Heart left ventricle (tissue), 16 donors: ENCODE measurements at regions not wholly inside any gene's neighbourhood (a gene's known extent, or its start where the extent isn't known, plus 50 kb on each side); places are given as distances from the start of the nearest gene placed in this dataset.

ENCODE experiments used
- ATAC-seq, 4 donors: fragments of 200-7000 bp; cut with Tn5 transposase; one replicate each; pipeline ENCODE4 v1.9.1; 2020 to 2022; ENCODE audit warnings: moderate library complexity in 4 of 4, mild to moderate bottlenecking in 3 of 4, moderate number of reproducible peaks in 1 of 4
- DNase-seq, 5 donors: peaks; one replicate each; pipeline ENCODE4 v3.0.0-alpha.2; 2020
- H3K27ac ChIP-seq, 12 donors: fragments of 200-600 bp; sonication (generic) in 4 of 12; one replicate each; pipeline versions ENCODE4 v1.5.0 to v1.8.0; 2016 to 2022; ENCODE audit warnings: mild to moderate bottlenecking in 2 of 12
- H3K27me3 ChIP-seq, 9 donors: fragments of 200-600 bp; sonication (generic) in 2 of 9; one replicate each; pipeline versions ENCODE4 v1.5.1 to v1.8.0; 2016 to 2022; ENCODE audit warnings: mild to moderate bottlenecking in 3 of 9
- H3K36me3 ChIP-seq, 9 donors: fragments of 200-600 bp; sonication (generic) in 2 of 9; one replicate each; pipeline versions ENCODE4 v1.5.0 to v1.8.0; 2018 to 2022; ENCODE audit warnings: mild to moderate bottlenecking in 2 of 9
- H3K4me1 ChIP-seq, 12 donors: fragments of 200-600 bp; sonication (generic) in 4 of 12; one replicate each; pipeline versions ENCODE4 v1.5.0 to v1.8.0; 2016 to 2022; ENCODE audit warnings: mild to moderate bottlenecking in 3 of 12
- H3K4me3 ChIP-seq, 12 donors: fragments of 200-600 bp; sonication (generic) in 4 of 12; one replicate each; pipeline versions ENCODE4 v1.5.0 to v1.8.0; 2017 to 2022; ENCODE audit warnings: mild to moderate bottlenecking in 9 of 12, moderate library complexity in 4 of 12
- H3K9me3 ChIP-seq, 12 donors: fragments of 200-600 bp; sonication (generic) in 4 of 12; one replicate each; pipeline versions ENCODE4 v1.5.0 to v1.8.0; 2016 to 2022; ENCODE audit warnings: mild to moderate bottlenecking in 1 of 12
- POLR2A ChIP-seq, 2 donors: fragments of 450-650 bp; IDR thresholded peaks; one replicate each; pipeline ENCODE4 v1.6.1; 2017; ENCODE audit warnings: antibody characterized with exemption in 2 of 2, mild to moderate bottlenecking in 2 of 2, moderate library complexity in 2 of 2
- WGBS, 4 donors: extraction: QIAGEN DNeasy Blood & Tissue Kit in 2 of 4; methylation state at CpG; one replicate each; pipeline versions ENCODE4 v1.1.5 to v1.1.7; 2013 to 2018; 5-methylcytosine and 5-hydroxymethylcytosine counted together
- intact Hi-C, 10 donors: fragments of 100-400 bp; cut with DNase I; formaldehyde crosslinking; loops; one replicate each; pipeline versions ENCODE4 v1.11.1 to v1.14.2; 2022
- TF ChIP-seq, protein P1 (sequence below), 12 donors: fragments of 200-600 bp; sonication (generic) in 4 of 12; IDR thresholded peaks; one replicate each; pipeline versions ENCODE4 v1.5.0 to v1.8.0; 2018 to 2022; ENCODE audit warnings: antibody characterized with exemption in 12 of 12, mild to moderate bottlenecking in 5 of 12
- donor health status: ischemic (EF 13 %, LVEDD 7.1; RV severe dilation, severe dysfunction).
- donor health status: healthy with polysubstance abuse.
- donor health status: DM: no; HTN: yes; CAD: no.
- donor health status: DM: no; HTN: no; CAD: no.
- donor health status: ischemic (EF 25% LVEDD 6.9; RV normal size, moderate dysfunction).
- donor health status: ischemic (EF 25% LVEDD 5.7; RV mildly dilated, moderate dysfunction).
- donor health status: healthy.
- donor health status: DM: yes; HTN: yes; CAD: no.
- donor health status: ischemic (EF 35%, LVEDD 5.7; RV mildly dilated, moderate dysfunction).
- donor health status: nonischemic (EF 11% LVEDD 7.7; RV severe dilation, severe dysfunction).
- donor health status: DM: yes; HTN: yes; CAD: no.
- donor health status: PGD.
- donor health status: ischemic (EF 29% LVEDD 5.4; RV normal size, mild dysfunction).
- donor health status: nonischemic (EF 23%, LVEDD 6.1; RV moderate dilation, normal function).

DNA sequence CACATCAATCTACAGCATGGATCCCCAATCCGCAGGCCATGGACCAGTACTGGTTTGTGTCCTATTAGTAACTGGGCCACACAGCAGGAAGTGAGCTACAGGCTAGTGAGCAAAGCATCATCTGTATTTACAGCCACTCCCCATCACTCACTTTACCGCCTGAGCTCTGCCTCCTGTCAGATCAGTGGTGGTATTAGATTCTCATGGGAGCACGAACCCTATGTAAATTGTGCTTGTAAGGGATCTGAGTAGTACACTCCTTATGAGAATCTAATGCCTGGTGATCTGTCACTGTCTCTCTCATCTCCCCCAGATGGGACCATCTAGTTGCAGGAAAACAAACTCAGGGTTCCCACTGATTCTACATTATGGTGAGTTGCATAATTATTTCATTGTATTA is 212.7 kb upstream of the FAM174A start:
- Histone ChIP-seq H3K9me3 (peaks cover 0 to 2% (median 0%) of the 10 kb centered on the region in 12 donors), H3K4me3 (no peak overlapping the region), H3K4me1 (no peaks in the 10 kb centered on the region), H3K27ac (no peak overlapping the region), H3K27me3 (no peaks in the 10 kb centered on the region), H3K36me3 (no peaks in the 10 kb centered on the region)
- intact Hi-C loops: loop anchor here in 1 of 10 donors (10.0 kb wide), 1 partner anchor 1262 kb away; no protein-coding TSS in a partner anchor
- ATAC-seq: no peak
- 68 to 75% (median 73%) methylated on average over 3 of the region's 3 CpGs for whole genome bisulfite sequencing, 4 donors
- DNase-seq: no peak
- TF ChIP-seq, protein P1, sequence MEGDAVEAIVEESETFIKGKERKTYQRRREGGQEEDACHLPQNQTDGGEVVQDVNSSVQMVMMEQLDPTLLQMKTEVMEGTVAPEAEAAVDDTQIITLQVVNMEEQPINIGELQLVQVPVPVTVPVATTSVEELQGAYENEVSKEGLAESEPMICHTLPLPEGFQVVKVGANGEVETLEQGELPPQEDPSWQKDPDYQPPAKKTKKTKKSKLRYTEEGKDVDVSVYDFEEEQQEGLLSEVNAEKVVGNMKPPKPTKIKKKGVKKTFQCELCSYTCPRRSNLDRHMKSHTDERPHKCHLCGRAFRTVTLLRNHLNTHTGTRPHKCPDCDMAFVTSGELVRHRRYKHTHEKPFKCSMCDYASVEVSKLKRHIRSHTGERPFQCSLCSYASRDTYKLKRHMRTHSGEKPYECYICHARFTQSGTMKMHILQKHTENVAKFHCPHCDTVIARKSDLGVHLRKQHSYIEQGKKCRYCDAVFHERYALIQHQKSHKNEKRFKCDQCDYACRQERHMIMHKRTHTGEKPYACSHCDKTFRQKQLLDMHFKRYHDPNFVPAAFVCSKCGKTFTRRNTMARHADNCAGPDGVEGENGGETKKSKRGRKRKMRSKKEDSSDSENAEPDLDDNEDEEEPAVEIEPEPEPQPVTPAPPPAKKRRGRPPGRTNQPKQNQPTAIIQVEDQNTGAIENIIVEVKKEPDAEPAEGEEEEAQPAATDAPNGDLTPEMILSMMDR (IDR thresholded peaks at IDR 0.05): no peak
- no peak for TF ChIP-seq POLR2A (IDR thresholded peaks at IDR 0.05)

DNA sequence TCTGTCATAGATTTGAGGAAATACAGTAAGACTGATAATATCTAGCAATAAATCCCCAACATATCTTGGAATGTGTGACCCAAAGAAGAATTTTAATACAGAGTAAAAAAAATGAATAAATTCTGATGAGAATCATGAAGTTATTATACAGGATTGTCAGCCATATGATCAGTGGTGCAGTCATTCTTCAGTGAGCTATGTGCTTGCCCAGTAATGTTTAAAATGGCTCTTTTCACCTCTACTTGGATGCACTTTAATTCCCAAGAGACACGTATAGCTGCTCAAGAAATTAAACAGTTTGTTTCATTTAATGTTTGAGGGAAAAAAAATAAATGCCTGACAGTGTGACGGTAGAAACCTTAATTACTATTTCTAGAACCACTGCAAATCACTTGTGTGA is 215.3 kb upstream of the FAM174A start:
- DNase-seq (no peak), ATAC-seq (no peak)
- no peak overlapping the region for H3K27ac ChIP-seq
- no peaks in the 10 kb centered on the region for H3K27me3 ChIP-seq
- no peak for TF ChIP-seq POLR2A (IDR thresholded peaks at IDR 0.05)
- TF ChIP-seq, protein P1 (IDR thresholded peaks at IDR 0.05): no peak
- intact Hi-C loops: loop anchor here in 1 of 10 donors (10.0 kb wide), 1 partner anchor 1265 kb away; no protein-coding TSS in a partner anchor
- 60 to 69% (median 65%) methylated on average over 2 of the region's 2 CpGs for WGBS, 4 donors
- no peak overlapping the region for H3K4me3 ChIP-seq
- H3K36me3 ChIP-seq: no peaks in the 10 kb centered on the region
- peaks cover 0 to 19% (median 0%) of the 10 kb centered on the region in 12 donors for H3K9me3 ChIP-seq
- no peaks in the 10 kb centered on the region for H3K4me1 ChIP-seq

GRCh38 chr5:100313657-100314056 is 221.5 kb upstream of the FAM174A start:
- no peak for DNase-seq

GRCh38 chr5:100311806-100312205 is 223.4 kb upstream of the FAM174A start:
- ATAC-seq (no peak), DNase-seq (no peak)
- H3K4me3 ChIP-seq: no peak overlapping the region
- H3K4me1 ChIP-seq: no peaks in the 10 kb centered on the region
- H3K27me3 ChIP-seq: no peaks in the 10 kb centered on the region
- H3K9me3 ChIP-seq: peaks cover 0 to 26% (median 0%) of the 10 kb centered on the region in 12 donors
- intact Hi-C loops: no loop called here
- TF ChIP-seq, protein P1 (IDR thresholded peaks at IDR 0.05): no peak
- TF ChIP-seq POLR2A (IDR thresholded peaks at IDR 0.05): no peak
- no peaks in the 10 kb centered on the region for H3K36me3 ChIP-seq
- 16 to 27% (median 23%) methylated on average over 1 of the region's 1 CpG for WGBS, 4 donors
- H3K27ac ChIP-seq: no peak overlapping the region

More at GRCh38 chr5:100313657-100314056, 221.5 kb upstream of the FAM174A start:
- no peak for ATAC-seq
- no peak for TF ChIP-seq POLR2A (IDR thresholded peaks at IDR 0.05)
- TF ChIP-seq, protein P1 (IDR thresholded peaks at IDR 0.05): no peak
- 58 to 71% (median 64%) methylated on average over 1 of the region's 1 CpG for WGBS, 4 donors
- intact Hi-C loops: no loop called here
- H3K4me3 ChIP-seq: no peak overlapping the region
- H3K4me1 ChIP-seq: no peaks in the 10 kb centered on the region
- no peaks in the 10 kb centered on the region for H3K36me3 ChIP-seq
- no peaks in the 10 kb centered on the region for H3K27me3 ChIP-seq
- H3K27ac ChIP-seq: no peak overlapping the region
- H3K9me3 ChIP-seq: peaks cover 0 to 26% (median 0%) of the 10 kb centered on the region in 12 donors
